Ishikawa (cell line): ENCODE measurements at regions not wholly inside any gene's neighbourhood (a gene's known extent, or its start where the extent isn't known, plus 50 kb on each side); places are given as distances from the start of the nearest gene placed in this dataset.

Experiments
- CEBPB ChIP-seq: IDR thresholded peaks from 2 replicates; pipeline ENCODE4 v1.6.1; 2012
- CREB1 ChIP-seq: IDR thresholded peaks from 2 replicates; pipeline ENCODE4 v1.6.1; 2012; ENCODE audit warnings: low read depth
- EGR1 ChIP-seq: IDR thresholded peaks from 2 replicates; pipeline ENCODE4 v1.6.1; 2012
- EP300 ChIP-seq: IDR thresholded peaks from 2 replicates; pipeline ENCODE4 v1.6.1; 2012; ENCODE audit warnings: borderline replicate concordance
- FOXM1 ChIP-seq: IDR thresholded peaks from 2 replicates; pipeline ENCODE4 v1.6.1; 2012; ENCODE audit warnings: low read depth, borderline replicate concordance
- NFIC ChIP-seq: IDR thresholded peaks from 2 replicates; pipeline ENCODE4 v1.6.1; 2012
- RAD21 ChIP-seq: IDR thresholded peaks from 2 replicates; pipeline ENCODE4 v1.6.1; 2012; ENCODE audit warnings: low read depth
- REST ChIP-seq: IDR thresholded peaks from 2 replicates; pipeline ENCODE4 v1.6.1; 2012; ENCODE audit warnings: low read depth, mild to moderate bottlenecking
- TAF1 ChIP-seq: IDR thresholded peaks from 2 replicates; pipeline ENCODE4 v1.6.1; 2012; ENCODE audit warnings: low read depth, mild to moderate bottlenecking
- TCF12 ChIP-seq: IDR thresholded peaks from 2 replicates; pipeline ENCODE4 v1.6.1; 2012; ENCODE audit warnings: low read depth
- TEAD4 ChIP-seq: IDR thresholded peaks from 2 replicates; pipeline ENCODE4 v1.6.1; 2012
- YY1 ChIP-seq: IDR thresholded peaks from 2 replicates; pipeline ENCODE4 v1.6.1; 2012; ENCODE audit warnings: low read depth
- ZBTB7A ChIP-seq: IDR thresholded peaks from 2 replicates; pipeline ENCODE4 v1.6.1; 2012; ENCODE audit warnings: low read depth
- TF ChIP-seq, protein P1 (sequence below): IDR thresholded peaks from 2 replicates; pipeline ENCODE4 v1.6.1; 2012
- TF ChIP-seq, protein P2 (sequence below): IDR thresholded peaks from 2 replicates; pipeline ENCODE4 v1.6.1; 2012

GRCh38 chr18:78213361-78213994 lies 766.1 kb upstream of the SALL3 start:
- TF ChIP-seq TAF1 (no peak), CEBPB (no peak), EP300 (no peak), CREB1 (no peak), YY1 (no peak), NFIC (no peak), FOXM1 (no peak), RAD21 (no peak), TEAD4 (no peak), REST (no peak)
- TF ChIP-seq, protein P1, sequence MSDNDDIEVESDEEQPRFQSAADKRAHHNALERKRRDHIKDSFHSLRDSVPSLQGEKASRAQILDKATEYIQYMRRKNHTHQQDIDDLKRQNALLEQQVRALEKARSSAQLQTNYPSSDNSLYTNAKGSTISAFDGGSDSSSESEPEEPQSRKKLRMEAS: no peak
- TF ChIP-seq, protein P2, sequence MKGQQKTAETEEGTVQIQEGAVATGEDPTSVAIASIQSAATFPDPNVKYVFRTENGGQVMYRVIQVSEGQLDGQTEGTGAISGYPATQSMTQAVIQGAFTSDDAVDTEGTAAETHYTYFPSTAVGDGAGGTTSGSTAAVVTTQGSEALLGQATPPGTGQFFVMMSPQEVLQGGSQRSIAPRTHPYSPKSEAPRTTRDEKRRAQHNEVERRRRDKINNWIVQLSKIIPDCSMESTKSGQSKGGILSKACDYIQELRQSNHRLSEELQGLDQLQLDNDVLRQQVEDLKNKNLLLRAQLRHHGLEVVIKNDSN: no peak

GRCh38 chr18:78221496-78221895 lies 758.1 kb upstream of the SALL3 start:
- TF ChIP-seq FOXM1 (no peak), YY1 (no peak), CEBPB (no peak)

GRCh38 chr18:78228974-78229373 lies 750.6 kb upstream of the SALL3 start:
- no peak for TF ChIP-seq YY1
- TF ChIP-seq TEAD4: no peak
- TF ChIP-seq NFIC: no peak
- no peak for TF ChIP-seq TAF1
- TF ChIP-seq, protein P2: no peak
- no peak for TF ChIP-seq TCF12
- no peak for TF ChIP-seq REST
- no peak for TF ChIP-seq RAD21
- no peak for TF ChIP-seq EGR1
- TF ChIP-seq, protein P1: no peak
- no peak for TF ChIP-seq FOXM1

GRCh38 chr18:78230911-78231310 lies 748.7 kb upstream of the SALL3 start:
- no peak for TF ChIP-seq ZBTB7A
- no peak for TF ChIP-seq NFIC
- no peak for TF ChIP-seq CREB1
- TF ChIP-seq FOXM1: no peak
- TF ChIP-seq, protein P1: no peak
- TF ChIP-seq TEAD4: no peak
- TF ChIP-seq, protein P2: no peak
- TF ChIP-seq EGR1: no peak
- no peak for TF ChIP-seq RAD21
- no peak for TF ChIP-seq TAF1
- no peak for TF ChIP-seq TCF12
- TF ChIP-seq REST: no peak
- no peak for TF ChIP-seq YY1
- no peak for TF ChIP-seq CEBPB
- no peak for TF ChIP-seq EP300
